Coronary artery (tissue), 2 donors: ENCODE measurements at regions not wholly inside any gene's neighbourhood (a gene's known extent, or its start where the extent isn't known, plus 50 kb on each side); places are given as distances from the start of the nearest gene placed in this dataset.

Source experiments
- DNase-seq: peaks from one replicate; pipeline ENCODE4 v3.0.0-alpha.2; 2017; ENCODE audit warnings: low spot score
- H3K27ac ChIP-seq, 2 donors: fragments of 200-600 bp; sonication (generic); one replicate each; pipeline ENCODE4 v1.5.1; 2016 to 2019
- H3K4me3 ChIP-seq: fragments of 200-600 bp; sonication (generic); 2 replicates; pipeline ENCODE4 v1.5.1; 2016; ENCODE audit warnings: mild to moderate bottlenecking, moderate library complexity
- TF ChIP-seq, protein P1 (sequence below): fragments of 200-600 bp; sonication (generic); IDR thresholded peaks from one replicate; pipeline ENCODE4 v1.5.1; 2019; ENCODE audit warnings: antibody characterized with exemption

DNA sequence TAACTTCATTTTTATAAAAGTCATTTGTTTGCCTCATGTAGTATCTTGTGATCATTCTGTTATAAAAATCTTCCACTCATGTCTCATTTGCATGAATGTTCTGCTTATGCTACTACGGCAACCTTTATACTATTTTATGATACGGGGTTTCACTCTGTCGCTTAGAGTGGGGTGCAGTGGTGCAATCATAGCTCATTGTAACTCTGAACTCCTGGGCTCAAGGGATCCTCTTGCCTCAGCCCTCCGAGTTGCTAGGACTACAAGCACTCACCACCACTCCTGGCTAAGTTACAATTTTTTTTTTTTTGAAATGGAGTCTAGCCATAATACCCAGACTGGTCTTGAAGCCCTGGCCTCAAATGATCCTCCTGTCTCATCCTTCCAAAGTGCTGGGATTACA, 154.4 kb upstream of the PREP start:
- TF ChIP-seq, protein P1, sequence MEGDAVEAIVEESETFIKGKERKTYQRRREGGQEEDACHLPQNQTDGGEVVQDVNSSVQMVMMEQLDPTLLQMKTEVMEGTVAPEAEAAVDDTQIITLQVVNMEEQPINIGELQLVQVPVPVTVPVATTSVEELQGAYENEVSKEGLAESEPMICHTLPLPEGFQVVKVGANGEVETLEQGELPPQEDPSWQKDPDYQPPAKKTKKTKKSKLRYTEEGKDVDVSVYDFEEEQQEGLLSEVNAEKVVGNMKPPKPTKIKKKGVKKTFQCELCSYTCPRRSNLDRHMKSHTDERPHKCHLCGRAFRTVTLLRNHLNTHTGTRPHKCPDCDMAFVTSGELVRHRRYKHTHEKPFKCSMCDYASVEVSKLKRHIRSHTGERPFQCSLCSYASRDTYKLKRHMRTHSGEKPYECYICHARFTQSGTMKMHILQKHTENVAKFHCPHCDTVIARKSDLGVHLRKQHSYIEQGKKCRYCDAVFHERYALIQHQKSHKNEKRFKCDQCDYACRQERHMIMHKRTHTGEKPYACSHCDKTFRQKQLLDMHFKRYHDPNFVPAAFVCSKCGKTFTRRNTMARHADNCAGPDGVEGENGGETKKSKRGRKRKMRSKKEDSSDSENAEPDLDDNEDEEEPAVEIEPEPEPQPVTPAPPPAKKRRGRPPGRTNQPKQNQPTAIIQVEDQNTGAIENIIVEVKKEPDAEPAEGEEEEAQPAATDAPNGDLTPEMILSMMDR = no peak
- DNase-seq = no peak

DNA sequence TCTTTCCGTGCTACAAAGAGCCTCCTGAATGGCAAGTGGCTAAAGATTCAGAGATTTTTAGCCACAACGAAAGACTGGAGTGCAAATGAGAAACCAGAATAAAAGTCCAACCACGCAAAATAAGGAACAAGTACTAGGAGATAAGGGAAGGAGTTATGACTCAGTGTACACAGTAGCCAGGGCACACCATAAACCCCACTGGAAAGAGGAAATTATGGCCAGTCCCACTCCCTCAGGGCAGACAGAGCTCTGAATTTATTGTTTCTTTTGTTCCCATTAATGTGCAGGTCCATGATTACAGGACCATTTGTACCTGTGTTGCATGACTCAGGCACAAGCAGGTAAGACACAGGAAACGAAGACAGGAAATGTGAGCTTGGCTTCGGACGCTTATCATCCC, 150.3 kb upstream of the PREP start:
- TF ChIP-seq, protein P1 = no peak
- no peak for DNase-seq
- no peak overlapping the region for H3K27ac ChIP-seq
- H3K4me3 ChIP-seq = no peak overlapping the region

More for the DNA sequence above, 154.4 kb upstream of the PREP start:
- Histone ChIP-seq H3K4me3 (no peak overlapping the region), H3K27ac (no peak overlapping the region)

DNA sequence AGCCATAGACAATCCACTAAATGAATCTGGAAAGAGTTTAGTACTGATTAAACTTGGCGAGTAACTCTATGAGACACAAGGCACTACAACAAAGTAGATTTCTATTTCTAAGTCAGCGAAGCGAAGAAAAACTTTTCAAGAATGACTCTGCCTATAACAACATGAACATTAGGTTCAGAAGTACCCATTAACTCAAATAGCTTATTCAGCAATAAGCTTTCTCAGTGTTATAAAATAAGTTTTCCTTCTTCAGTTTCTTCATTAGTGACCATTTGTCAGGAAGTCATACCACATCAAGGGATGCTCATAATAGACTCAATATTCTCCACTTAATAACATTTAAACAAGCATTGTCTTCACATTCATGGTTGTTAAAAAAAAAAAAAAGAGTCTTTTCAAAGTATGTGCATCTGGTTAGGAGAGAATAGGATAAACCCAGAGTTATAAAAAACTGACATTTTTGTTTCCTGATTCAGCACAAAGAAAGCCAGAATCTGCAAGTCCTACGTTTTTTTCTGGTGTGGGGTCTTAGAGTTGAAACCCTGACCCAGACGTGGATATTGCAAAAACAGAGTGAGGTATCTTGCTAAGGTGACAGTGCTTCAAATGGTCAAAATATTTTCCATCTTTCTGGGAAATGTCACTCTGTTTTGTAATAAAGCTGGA, 148.2 kb upstream of the PREP start:
- H3K27ac ChIP-seq = no peak overlapping the region
- H3K4me3 ChIP-seq = no peak overlapping the region
- TF ChIP-seq, protein P1 = no peak
- DNase-seq = no peak

DNA sequence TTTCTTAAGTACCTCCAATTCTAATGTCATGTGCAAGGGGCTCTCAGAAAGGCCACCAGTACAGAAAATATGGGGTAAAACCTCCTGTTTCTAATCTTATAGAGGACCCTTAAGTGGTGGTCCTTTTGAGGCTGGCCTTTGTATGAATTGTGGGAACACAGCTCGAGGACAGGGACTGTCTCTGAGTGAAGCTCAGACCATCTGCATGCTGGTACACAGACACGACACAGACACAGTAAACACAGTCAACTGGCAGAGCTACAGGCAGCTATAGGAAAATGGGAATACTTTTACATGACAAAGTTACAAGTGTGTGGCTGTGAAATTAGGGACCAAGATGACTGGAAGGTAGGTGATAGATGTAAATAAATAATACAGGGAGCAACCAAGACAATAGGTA, 143.9 kb upstream of the PREP start:
- no peak overlapping the region for H3K4me3 ChIP-seq
- no peak for DNase-seq
- TF ChIP-seq, protein P1 = no peak
- H3K27ac ChIP-seq = no peak overlapping the region

DNA sequence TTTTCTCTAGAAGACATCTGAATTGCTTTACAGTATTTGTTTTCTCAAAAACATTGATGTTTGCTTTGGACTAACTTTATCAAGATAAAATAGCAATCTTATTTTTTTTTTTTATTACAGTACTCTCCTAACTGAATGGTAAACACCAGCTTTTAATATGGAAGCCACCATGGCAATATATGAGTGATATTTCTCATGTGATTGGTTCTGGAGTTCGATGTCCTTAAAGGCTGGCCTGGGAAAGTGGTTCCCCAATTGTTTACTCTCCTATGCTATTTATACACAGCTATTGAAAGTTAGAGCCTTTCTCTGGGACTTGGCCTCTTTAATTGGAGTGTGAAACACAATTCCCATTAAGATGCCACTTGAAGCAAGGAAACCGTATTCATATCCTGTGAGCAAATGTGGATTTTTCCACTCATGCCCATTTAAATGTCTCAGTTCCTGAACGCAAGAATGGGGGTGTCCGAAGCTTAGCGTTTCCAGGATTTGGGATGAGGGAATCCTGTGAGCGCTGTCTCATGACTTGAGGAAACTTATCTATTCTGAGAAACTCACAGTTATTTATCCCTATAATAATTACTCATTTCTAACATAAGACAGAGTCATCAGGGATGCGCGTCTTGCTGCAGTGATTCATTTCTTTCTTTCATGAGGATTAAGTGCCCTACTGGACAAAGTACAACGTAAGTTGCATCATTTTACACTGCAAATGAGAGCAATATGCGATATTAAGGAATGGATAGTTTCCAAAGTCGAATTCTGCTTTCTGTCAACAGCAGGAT, 143.3 kb upstream of the PREP start:
- no peak for DNase-seq
- TF ChIP-seq, protein P1 = no peak
- Histone ChIP-seq H3K4me3 (no peak overlapping the region), H3K27ac (no peak overlapping the region)

DNA sequence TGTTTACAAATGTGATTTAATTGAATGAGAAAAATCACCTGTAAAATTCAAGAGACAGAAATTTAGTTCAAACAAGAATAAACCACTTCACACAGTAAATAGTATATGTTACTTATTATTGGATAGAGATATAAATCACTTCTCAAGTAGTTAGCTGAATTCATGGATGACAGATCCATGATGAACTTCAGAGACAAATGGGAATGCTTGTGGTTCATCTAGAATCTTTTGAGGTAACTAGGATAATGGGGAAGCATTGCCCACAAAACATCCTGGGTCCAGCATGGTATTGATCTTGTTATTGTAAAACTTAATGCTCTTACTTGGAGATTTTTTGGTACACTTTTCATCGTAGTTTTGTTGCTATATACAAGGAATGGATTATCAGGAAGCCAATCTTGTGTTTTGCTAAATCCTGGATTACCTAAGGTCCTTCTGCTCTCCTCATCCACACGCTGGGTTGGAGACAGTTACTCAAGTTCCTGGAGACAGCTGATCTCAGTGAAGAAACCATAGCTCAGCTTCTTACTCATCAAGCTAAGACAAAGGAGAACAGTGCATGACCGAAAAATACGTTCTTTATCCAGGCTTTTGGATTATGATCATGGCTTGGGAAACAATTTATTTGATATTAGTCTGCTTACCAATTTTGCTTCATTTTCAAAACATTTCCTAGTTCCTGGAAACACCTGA, 142.5 kb upstream of the PREP start:
- Histone ChIP-seq H3K27ac (no peak overlapping the region), H3K4me3 (no peak overlapping the region)
- TF ChIP-seq, protein P1 = no peak
- no peak for DNase-seq
